GM18520 (cell line): ENCODE measurements at regions not wholly inside any gene's neighbourhood (a gene's known extent, or its start where the extent isn't known, plus 50 kb on each side); places are given as distances from the start of the nearest gene placed in this dataset.
"Not testable (repeated sequence)": the region's sequence is repeated elsewhere in the genome, so short reads cannot be mapped to it uniquely, and the experiment has no call there.

Experiments
- ATAC-seq: cut with Tn5 transposase; IDR thresholded peaks from one replicate; pipeline ENCODE4 v1.9.1; 2021; ENCODE audit not compliant: unreplicated experiment

GRCh38 chr13:79642596-79642995 is 161.6 kb downstream of the NDFIP2 start:
- no peak for ATAC-seq

GRCh38 chr13:79637133-79637763 is 156.3 kb downstream of the NDFIP2 start:
- ATAC-seq = no peak

GRCh38 chr13:79631051-79631659 is 150.2 kb downstream of the NDFIP2 start:
- ATAC-seq = no peak

GRCh38 chr13:79628463-79628862 is 147.5 kb downstream of the NDFIP2 start:
- no peak for ATAC-seq

GRCh38 chr13:79626924-79627323 is 146.0 kb downstream of the NDFIP2 start:
- ATAC-seq = no peak

- ATAC-seq = no peak
These were observed 144.6 kb downstream of the NDFIP2 start for GRCh38 chr13:79625517-79625916.

- ATAC-seq = no peak
These were observed 140.9 kb downstream of the NDFIP2 start for GRCh38 chr13:79621902-79622301.

- ATAC-seq = peak; percentile 62
These were observed 140.5 kb downstream of the NDFIP2 start for GRCh38 chr13:79621449-79621848.

GRCh38 chr13:79614250-79614918 is 133.4 kb downstream of the NDFIP2 start:
- ATAC-seq = no peak

- ATAC-seq = no peak
These were observed 131.6 kb downstream of the NDFIP2 start for GRCh38 chr13:79612604-79613003.

GRCh38 chr13:79607895-79608294 is 126.9 kb downstream of the NDFIP2 start:
- ATAC-seq = not testable (repeated sequence)
